HCT116 (cell line): ENCODE measurements at regions not wholly inside any gene's neighbourhood (a gene's known extent, or its start where the extent isn't known, plus 50 kb on each side); places are given as distances from the start of the nearest gene placed in this dataset.

Source experiments
- ATAC-seq: fragments of 200-7000 bp; cut with Tn5 transposase; 2 replicates; pipeline ENCODE4 v1.9.1; 2020; ENCODE audit warnings: mild to moderate bottlenecking, moderate library complexity
- BruUV-seq: library from RNA; stranded (reverse); fragments of 400-500 nt; replicated peaks from 2 replicates; lab custom pipeline; 2021; lab: Mats Ljungman, UMichigan
- CTCF ChIA-PET: fragments of 300-600 bp; sonication (Branson Sonifier 250); formaldehyde crosslinking; loops from one replicate; lab custom pipeline; 2021; ENCODE audit warnings: antibody characterized with exemption; lab: Charles Lee
- POLR2A ChIA-PET: fragments of 300-600, 350-600 bp; sonication (Branson Sonifier 250); formaldehyde crosslinking; loops from one replicate; lab custom pipeline; 2021; ENCODE audit warnings: antibody characterized with exemption; lab: Charles Lee
- RAD21 ChIA-PET, 2 experiments: fragments of 300-600 bp; sonication (Branson Sonifier 250); formaldehyde crosslinking; loops; one replicate each; lab custom pipeline; 2023; ENCODE audit warnings: low total read pairs in 2 of 2; ENCODE audit not compliant: uncharacterized antibody in 2 of 2, unreplicated experiment in 2 of 2, low non-redundant PET in 1 of 2; lab: Charles Lee
- DNase-seq: peaks from one replicate; pipeline ENCODE4 v3.0.0-alpha.2; 2010; ENCODE audit warnings: low read depth, low spot score
- H2AFZ ChIP-seq: fragments of 200-600 bp; shearing (Covaris generic), sonication (generic); 2 replicates; pipeline ENCODE4 v1.6.1; 2017; ENCODE audit warnings: low read depth, mixed run types, mixed read lengths, antibody characterized with exemption, low read length; ENCODE audit not compliant: poor library complexity, severe bottlenecking
- H3K27ac ChIP-seq: 2 replicates; pipeline ENCODE4 v1.5.1; 2012; ENCODE audit warnings: low read depth, low read length
- H3K27me3 ChIP-seq: fragments of 200-600 bp; sonication (generic); 2 replicates; pipeline ENCODE4 v1.6.1; 2016; ENCODE audit warnings: mixed run types, low read length, mixed read lengths; ENCODE audit not compliant: insufficient read depth
- H3K36me3 ChIP-seq, 2 experiments: fragments of 200-500 bp in 1 of 2; fragments of 200-600 bp in 1 of 2; sonication (Bioruptor generic) in 1 of 2; sonication (generic) in 1 of 2; 2 replicates each; pipeline versions ENCODE4 v1.5.1 to v1.6.1; 2014 to 2016; ENCODE audit warnings: low read length in 2 of 2, inconsistent platforms in 1 of 2, mixed read lengths in 1 of 2, mixed run types in 1 of 2; ENCODE audit not compliant: insufficient read depth in 2 of 2, control insufficient read depth in 1 of 2
- H3K4me1 ChIP-seq, 2 experiments: fragments of 200-600 bp in 1 of 2; sonication (generic) in 1 of 2; 2 replicates each; pipeline versions ENCODE4 v1.5.1 to v1.6.1; 2012 to 2017; ENCODE audit warnings: low read length in 2 of 2, inconsistent platforms in 1 of 2, mild to moderate bottlenecking in 1 of 2, mixed read lengths in 1 of 2, mixed run types in 1 of 2, moderate library complexity in 1 of 2; ENCODE audit not compliant: insufficient read depth in 2 of 2, control insufficient read depth in 1 of 2
- H3K4me2 ChIP-seq: fragments of 200-600 bp; sonication (generic); 2 replicates; pipeline ENCODE4 v1.6.1; 2017; ENCODE audit warnings: mixed run types, low read length, mixed read lengths
- H3K4me3 ChIP-seq, 2 experiments: fragments of 200-600 bp in 1 of 2; sonication (generic) in 1 of 2; replicated peaks in 1 of 2; 2 replicates each; pipeline ENCODE4 v1.5.1; 2011 to 2016; ENCODE audit warnings: low read length in 2 of 2, control low read depth in 1 of 2, low read depth in 1 of 2, mild to moderate bottlenecking in 1 of 2, mixed read lengths in 1 of 2, mixed run types in 1 of 2
- H3K79me2 ChIP-seq: fragments of 200-600 bp; sonication (generic); 2 replicates; pipeline ENCODE4 v1.6.1; 2017; ENCODE audit warnings: mild to moderate bottlenecking, mixed run types, low read length, moderate library complexity, mixed read lengths; ENCODE audit not compliant: insufficient read depth
- H3K9ac ChIP-seq: fragments of 200-600 bp; sonication (generic); 2 replicates; pipeline ENCODE4 v1.6.1; 2016; ENCODE audit warnings: low read length, mixed read lengths
- H3K9me2 ChIP-seq: fragments of 200-600 bp; sonication (generic), shearing (Covaris generic); 2 replicates; pipeline ENCODE4 v1.6.1; 2017; ENCODE audit warnings: mixed run types, mild to moderate bottlenecking, moderate library complexity; ENCODE audit not compliant: insufficient read depth
- H3K9me3 ChIP-seq, 2 experiments: fragments of 200-500 bp in 1 of 2; fragments of 200-600 bp in 1 of 2; sonication (Bioruptor generic) in 1 of 2; sonication (generic) in 1 of 2; 2 replicates each; pipeline ENCODE4 v1.6.1; 2014 to 2017; ENCODE audit warnings: low read length in 2 of 2, mixed read lengths in 2 of 2, inconsistent platforms in 1 of 2, low read depth in 1 of 2, mild to moderate bottlenecking in 1 of 2, mixed run types in 1 of 2, moderate library complexity in 1 of 2; ENCODE audit not compliant: control insufficient read depth in 1 of 2, insufficient read depth in 1 of 2
- H4K20me1 ChIP-seq: fragments of 200-600 bp; sonication (generic), shearing (Covaris generic); 2 replicates; pipeline ENCODE4 v1.6.1; 2017; ENCODE audit warnings: mixed run types, mild to moderate bottlenecking, moderate library complexity; ENCODE audit not compliant: insufficient read depth
- CBX3 ChIP-seq: IDR thresholded peaks from 2 replicates; pipeline ENCODE4 v1.6.1; 2012; ENCODE audit warnings: low read depth
- CEBPB ChIP-seq: IDR thresholded peaks from 2 replicates; pipeline ENCODE4 v1.6.1; 2012; ENCODE audit warnings: low read depth
- CTCF ChIP-seq, 3 experiments: fragments of 200-600 bp in 1 of 3; sonication (generic) in 1 of 3; IDR thresholded peaks in 2 of 3; conservative IDR thresholded peaks in 1 of 3; 2 replicates each; pipeline ENCODE4 v1.5.1; 2012 to 2017; ENCODE audit warnings: low read depth in 2 of 3, low read length in 2 of 3, antibody characterized with exemption in 1 of 3, borderline replicate concordance in 1 of 3, control low read depth in 1 of 3, mild to moderate bottlenecking in 1 of 3, mixed read lengths in 1 of 3, mixed run types in 1 of 3, moderate library complexity in 1 of 3; ENCODE audit not compliant: insufficient read depth in 1 of 3
- FOSL1 ChIP-seq: IDR thresholded peaks from 2 replicates; pipeline ENCODE4 v1.6.1; 2012; ENCODE audit warnings: low read depth
- RAD21 ChIP-seq: IDR thresholded peaks from 2 replicates; pipeline ENCODE4 v1.6.1; 2012; ENCODE audit warnings: low read depth, mild to moderate bottlenecking
- YY1 ChIP-seq: IDR thresholded peaks from 2 replicates; pipeline ENCODE4 v1.6.1; 2011; ENCODE audit warnings: low read length, low read depth, moderate library complexity, mild to moderate bottlenecking; ENCODE audit not compliant: insufficient replicate concordance; ENCODE audit errors: extremely low read depth
- ZBTB33 ChIP-seq: IDR thresholded peaks from 2 replicates; pipeline ENCODE4 v1.6.1; 2011; ENCODE audit warnings: mild to moderate bottlenecking, low read length, moderate library complexity; ENCODE audit not compliant: insufficient replicate concordance; ENCODE audit errors: extremely low read depth
- intact Hi-C: fragments of 100-400 bp; cut with micrococcal nuclease; formaldehyde crosslinking; loops from 2 replicates; pipeline ENCODE4 v1.10.0; 2022

- ATAC-seq: no peak
- TF ChIP-seq CEBPB (no peak), FOSL1 (no peak), YY1 (no peak), CBX3 (no peak), ZBTB33 (no peak), CTCF (IDR thresholded peaks at IDR 0.05 in 2 of 3, conservative IDR thresholded peaks at IDR 0.05 in 1 of 3; ENCODE audit: borderline replicate concordance in 1 of 3, insufficient read depth in 1 of 3, low read depth in 2 of 3, low read length in 2 of 3) (no peak), RAD21 (no peak)
- intact Hi-C loops: no loop called here
- ChIA-PET RAD21 (no interaction called here), CTCF (no interaction called here), POLR2A (no interaction called here)
- Histone ChIP-seq H4K20me1 (no peaks in the 10 kb centered on the region), H3K27ac (no peak overlapping the region), H2AFZ (no peak overlapping the region), H3K4me3 (no peak overlapping the region), H3K9ac (no peak overlapping the region), H3K27me3 (no peaks in the 10 kb centered on the region), H3K4me2 (no peak overlapping the region), H3K9me3 (no peaks in the 10 kb centered on the region), H3K9me2 (no peaks in the 10 kb centered on the region), H3K79me2 (no peaks in the 10 kb centered on the region), H3K4me1 (no peaks in the 10 kb centered on the region), H3K36me3 (no peaks in the 10 kb centered on the region)
- DNase-seq: no peak
- BruUV-seq: no TSS peak
Observed at GRCh38 chr3:18835021-18835420, 313.3 kb upstream of the KCNH8 start.
